ENCODE measurements at regions not wholly inside any gene's neighbourhood (a gene's known extent, or its start where the extent isn't known, plus 50 kb on each side); places are given as distances from the start of the nearest gene placed in this dataset.
"Not testable (repeated sequence)": the region's sequence is repeated elsewhere in the genome, so short reads cannot be mapped to it uniquely, and the experiment has no call there.

DNA sequence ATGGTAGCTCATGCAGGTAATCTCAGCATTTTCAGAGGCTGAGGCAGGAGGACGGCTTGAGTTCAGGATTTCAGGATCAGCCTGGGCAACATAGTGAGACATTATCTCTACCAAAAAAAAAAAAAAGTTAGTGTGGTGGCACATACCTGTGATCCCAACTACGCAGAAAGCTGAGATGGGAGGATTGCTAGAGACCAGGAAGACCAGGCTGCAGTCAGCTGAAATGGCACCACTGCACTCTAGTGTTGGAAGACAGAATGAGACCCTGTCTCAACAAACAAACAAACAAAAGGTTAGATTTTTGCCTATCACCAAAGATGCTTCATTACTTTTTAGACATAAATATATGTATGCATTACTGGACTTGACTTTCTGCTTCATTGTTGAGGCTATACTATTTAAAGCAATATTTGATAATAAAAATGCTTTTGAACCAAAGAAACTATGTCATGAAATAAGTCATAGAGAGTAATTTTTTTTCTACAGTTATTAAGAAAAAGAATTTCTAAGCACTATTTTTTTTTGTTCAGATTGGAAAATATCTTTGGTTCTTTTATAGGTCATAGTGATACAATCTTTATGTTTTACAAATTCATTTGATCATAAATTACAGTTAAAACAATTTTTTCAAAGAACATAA lies 1180.1 kb upstream of the ATXN8OS start:
- DNase-seq: peak; percentile 5

DNA sequence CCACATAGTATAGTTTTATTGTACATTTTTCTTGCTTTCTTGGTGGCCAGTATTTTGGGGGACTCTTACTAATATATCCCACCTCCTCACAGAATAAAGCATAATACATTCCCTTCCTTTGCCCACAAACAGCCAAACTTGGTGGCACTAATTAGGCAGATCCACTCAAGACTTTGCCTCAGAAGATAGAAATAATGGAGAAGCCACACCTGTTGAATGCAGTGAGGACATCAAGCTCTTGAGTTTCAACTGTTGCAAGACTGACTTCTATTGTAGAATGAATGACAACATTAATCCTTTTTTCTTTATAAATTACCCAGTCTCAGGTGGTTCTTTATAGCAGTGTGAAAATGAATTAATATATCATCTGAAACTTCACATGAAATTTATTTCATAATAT lies 1183.6 kb upstream of the ATXN8OS start:
- DNase-seq: no peak

DNA sequence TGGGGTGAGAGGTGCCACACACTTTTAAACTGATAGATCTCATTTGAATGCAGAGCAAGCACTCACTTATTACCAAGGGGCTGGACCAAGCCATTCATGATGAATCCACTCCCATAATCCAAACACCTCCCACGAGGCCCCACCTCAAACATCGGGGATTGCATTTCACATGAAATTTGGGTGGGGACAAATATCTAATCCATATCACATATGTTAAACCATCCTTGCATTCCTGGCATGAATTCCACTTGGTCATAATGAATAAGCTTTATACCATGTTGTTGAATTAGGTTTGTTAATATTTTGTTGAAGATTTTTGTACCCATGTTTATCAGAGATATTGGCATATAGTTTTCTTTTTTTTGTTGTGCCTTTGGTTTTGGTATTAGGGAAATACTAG lies 1198.7 kb upstream of the ATXN8OS start:
- DNase-seq: no peak

DNA sequence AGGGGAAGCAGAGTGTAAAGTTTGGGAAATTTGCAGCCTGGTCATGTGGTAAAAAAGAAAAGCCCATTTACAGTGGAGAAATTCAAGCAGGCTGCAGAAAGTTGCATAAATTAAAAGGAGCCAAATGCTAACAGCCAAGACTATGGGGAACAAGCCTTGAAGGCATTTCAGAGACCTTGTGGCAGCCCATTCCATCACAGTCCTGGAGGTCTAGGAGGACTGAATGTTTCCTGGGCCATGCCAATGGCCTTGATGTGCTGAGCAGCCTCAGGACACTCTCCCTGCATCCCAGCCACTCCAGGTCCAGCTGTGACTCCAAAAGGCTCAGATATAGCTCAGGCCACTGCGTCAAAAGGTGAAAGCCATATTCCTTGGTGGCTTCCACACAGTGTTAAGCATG lies 1202.4 kb upstream of the ATXN8OS start:
- no peak for DNase-seq

DNA sequence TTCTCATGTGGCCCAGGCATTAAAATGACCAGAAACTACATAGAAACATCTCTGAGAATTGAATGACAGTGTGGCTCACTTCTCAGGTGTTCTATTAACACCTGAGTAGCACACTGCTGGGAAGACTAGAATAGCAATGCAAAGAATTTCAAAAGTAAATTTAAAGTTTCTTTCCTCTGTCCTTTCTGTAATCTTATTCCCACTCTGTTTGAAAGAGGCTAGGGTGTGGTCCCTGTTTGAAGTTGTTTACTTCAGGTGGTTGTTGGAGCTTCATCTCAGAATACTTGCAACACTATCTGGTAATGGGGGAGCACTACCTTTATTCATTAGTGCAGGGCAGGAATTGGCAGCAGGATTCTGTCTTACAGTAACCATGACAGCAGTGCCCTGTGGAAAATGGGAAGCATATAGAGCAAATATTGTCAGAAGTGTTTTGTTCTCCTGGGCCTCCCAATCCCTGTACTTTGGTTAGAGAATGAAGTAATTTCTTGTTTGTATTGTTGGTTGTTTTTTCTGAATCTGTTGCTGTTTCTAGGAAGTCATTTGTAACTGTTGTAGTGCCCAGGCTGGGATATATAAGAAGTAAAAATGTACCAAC lies 1210.2 kb upstream of the ATXN8OS start:
- no peak for DNase-seq

DNA sequence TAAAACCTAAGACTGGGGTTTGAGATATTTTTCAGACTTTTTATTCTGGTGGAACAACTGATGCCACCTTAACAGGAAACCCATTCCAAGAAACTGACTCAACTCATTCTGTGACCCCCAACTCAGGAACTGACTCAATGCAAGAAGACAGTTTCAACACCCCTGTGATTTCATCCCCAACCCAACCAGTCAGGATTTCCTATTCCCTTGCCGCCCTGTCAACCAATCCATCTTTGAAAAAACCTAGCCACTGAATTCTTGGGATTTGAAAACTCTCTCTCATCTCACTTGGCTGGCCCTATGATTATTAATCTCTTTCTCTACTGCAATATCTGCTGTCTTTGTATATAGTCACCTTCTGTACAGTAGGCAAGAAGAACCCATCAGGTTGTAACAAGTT lies 1211.9 kb upstream of the ATXN8OS start:
- DNase-seq: peak; percentile 15

DNA sequence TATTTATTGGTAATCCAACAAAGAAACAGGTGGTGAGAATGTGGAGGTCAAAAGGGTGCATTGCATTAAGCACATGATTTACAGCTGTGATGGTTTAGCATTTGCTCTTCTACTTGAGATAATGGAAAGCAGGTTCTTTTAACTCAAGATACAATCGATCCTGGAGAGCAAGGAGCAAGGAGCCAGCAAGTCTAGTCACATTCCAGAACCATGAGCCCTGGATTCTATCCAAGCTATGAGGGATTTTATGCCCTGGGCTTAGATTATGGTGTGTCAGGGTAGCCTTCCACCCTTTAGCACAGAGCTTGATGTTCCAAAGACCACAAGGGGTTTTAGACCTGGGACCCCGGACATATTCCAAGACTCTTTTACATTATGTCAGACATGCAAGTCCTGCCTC lies 1213.9 kb upstream of the ATXN8OS start:
- not testable (repeated sequence) for DNase-seq

DNA sequence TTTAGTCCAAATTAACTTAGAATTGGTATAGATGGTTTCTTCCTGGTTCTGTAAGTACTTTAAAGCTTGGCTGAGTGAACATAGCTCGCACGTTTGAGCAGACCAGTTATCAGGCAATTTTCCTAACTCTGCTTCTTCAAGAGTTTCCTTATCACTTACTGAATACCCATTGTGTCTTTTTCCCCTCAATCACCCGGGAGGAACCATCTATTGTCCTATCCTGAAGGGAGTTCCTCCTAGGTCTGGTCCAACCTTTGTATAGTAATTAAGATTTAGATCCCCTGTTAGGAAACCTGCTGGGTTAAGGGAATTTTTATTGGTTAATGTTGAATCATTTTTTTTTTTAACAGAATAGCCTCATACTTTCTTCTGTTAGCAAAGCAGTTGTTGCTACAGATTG lies 1215.0 kb upstream of the ATXN8OS start:
- not testable (repeated sequence) for DNase-seq

DNA sequence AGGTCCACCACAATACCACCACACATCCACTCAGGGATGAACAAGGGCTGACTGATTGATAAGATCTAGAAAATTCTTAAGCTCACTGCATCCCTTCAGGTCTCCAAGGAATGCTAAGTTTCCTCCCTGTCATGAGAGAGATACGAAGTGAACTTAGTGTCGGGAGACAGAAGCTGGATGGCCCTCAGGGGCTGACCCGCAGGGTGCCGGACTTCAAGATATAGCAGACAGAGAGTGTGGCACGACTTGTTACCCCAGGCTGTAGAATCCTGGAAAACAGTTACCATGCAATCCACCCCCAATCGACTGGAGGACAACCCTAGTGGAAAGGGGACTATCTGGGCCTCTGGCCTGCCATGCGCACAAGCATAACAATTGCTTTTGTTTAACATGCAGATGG lies 1217.5 kb upstream of the ATXN8OS start:
- DNase-seq: not testable (repeated sequence)

DNA sequence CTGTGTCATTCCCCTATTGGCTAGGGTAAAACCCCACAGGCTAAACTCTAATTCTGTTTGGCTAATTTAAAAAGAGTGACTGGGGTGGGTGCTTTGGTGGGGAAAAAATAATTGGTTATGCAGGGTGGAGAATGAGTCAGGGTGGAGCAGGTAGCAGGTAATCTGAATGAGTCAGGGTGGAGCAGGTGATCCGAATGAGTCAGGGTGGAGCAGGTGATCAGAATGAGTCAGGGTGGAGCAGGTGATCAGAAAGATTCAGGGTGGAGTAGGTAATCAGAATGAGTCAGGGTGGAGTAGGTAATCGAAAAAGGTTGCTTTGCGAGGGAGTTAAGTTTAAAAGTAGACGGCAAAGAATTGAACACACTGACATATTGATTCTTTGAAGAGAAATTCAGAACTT lies 1218.8 kb upstream of the ATXN8OS start:
- DNase-seq: no peak

DNA sequence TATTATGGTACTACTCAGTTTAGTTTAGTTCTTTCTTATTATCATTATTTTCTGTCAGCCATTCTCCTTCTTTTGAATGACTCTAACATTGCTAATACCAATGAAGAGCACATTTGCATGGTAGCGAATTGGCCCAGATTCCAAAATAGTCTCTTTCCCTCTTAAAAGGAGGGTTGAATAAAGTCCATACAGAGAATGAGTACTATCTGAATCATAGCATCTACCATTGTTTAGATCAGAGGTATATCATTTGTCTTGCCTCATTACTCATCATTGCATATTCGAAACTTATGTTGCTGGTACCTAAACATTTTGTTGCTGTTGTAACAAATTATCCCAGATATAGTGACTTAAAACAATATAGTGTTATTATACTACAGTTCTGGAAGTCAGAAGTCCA lies 1235.3 kb upstream of the ATXN8OS start:
- DNase-seq: no peak

DNA sequence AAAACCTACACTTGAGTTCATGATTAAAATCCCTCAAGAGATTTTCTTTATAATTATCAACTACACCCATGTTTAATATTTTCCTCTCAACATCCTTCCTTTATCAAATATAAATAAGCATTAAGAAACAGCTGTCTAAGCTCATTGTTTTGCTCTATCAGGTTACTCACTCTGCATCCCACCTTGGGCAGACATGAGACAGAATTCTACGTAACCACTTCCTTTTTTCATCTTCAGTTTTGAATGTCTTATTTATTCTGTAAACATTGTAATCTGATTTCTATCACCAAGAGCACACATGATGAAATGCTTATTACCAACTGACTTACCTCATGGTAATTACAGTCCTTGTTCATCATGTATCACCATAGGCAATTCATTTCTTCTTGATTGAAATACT lies 1256.6 kb upstream of the ATXN8OS start:
- DNase-seq: no peak

DNA sequence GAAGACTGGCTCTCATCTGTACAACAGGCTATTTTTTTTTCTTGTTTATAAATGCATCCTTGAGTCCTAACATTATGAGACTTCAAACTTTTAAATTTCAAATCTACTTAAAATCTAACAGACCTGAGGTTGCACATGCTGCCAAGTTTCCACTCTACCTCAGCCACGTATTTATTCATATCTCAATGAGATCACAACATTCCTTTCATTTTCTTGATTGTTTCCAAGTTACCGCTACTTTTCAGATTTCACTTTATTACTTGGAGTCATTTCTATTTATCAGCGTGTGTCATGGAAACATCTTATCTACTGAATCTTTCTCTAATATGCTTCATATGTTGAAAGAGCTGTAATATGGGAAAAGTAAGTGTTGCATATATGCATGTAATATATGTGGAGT lies 1257.5 kb upstream of the ATXN8OS start:
- DNase-seq: peak; percentile 34

DNA sequence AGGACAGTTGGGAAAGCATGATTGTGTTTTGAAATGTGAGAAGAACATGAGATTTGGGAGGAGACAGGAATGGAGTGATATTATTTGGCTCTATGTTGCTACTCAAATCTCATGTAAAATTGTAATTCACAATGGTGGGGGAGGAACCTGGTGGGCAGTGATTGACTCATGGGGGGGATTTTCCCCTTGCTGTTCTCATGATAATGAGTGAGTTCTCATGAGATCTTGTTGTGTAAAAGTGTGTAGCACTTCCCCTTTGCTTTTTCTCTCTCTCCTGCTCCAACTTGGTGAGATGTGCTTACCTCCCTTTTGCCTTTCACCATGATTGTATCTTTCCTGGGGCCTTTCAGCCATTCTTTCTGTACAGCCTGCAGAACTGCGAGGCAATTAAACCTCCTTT lies 1261.0 kb upstream of the ATXN8OS start:
- no peak for DNase-seq

DNA sequence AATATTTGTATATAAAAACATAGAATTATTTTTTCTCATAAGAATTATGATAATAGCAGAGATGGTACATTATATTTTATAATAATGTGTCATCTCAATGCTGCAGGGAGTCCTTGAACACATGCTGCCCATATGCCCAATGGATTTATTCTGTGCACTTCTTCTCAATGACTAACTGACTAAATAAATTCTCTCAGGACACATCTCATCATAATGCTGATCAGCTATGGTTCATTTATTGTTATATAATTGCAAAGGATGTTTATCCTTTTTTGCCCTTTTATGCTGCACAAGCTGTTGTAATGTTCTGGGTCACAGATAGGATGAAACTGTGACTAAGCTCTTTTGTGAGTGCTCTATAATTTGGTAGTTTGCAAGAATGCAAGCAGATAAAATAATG lies 1273.3 kb upstream of the ATXN8OS start:
- no peak for DNase-seq

DNA sequence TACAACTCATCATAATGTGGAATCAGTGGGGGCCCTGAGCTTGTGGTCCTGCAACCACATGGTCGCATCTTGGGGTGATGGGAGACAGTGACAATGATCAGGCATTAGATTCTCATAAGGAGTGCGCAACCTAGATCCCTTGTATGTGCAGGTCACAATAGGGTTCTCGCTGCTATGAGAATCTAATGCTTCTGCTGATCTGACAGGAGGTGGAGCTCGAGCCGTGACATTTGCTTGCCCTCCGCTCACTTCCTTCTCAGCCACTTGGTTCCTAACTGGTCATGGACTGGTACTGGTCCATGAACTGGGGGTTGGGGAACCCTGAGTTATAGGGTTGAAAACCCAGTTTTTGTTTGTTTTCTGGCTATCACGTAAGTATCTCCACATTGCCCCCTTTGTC lies 1290.9 kb upstream of the ATXN8OS start:
- no peak for DNase-seq

DNA sequence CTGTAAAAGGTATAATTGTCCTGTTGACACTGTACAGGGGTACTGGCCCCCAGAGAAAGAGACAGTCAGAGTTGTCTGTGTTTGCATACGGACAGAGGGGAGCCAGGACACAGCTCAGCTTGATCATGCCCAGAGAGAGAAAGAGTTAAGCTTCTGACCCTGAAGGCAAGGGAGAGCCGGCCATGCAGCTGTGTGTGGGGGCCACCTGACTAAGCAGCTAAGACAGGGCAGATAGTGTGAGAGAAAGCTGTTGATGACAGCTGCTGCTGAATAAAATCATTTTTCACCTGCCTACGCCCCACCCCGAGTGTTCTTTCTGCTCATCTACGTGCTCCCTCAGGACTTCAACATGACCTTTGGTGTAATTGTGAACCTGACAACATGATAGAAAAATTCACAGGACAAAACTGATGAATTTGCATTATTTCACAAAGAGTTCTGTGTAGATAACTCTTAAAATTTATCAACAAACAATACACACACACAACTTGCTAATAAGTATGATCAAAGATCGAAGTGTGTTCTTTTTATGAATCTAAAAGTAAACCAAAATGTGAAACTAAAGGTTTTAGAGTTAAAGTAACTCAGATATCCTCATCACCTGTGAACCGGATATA lies 1294.3 kb upstream of the ATXN8OS start:
- DNase-seq: no peak

DNA sequence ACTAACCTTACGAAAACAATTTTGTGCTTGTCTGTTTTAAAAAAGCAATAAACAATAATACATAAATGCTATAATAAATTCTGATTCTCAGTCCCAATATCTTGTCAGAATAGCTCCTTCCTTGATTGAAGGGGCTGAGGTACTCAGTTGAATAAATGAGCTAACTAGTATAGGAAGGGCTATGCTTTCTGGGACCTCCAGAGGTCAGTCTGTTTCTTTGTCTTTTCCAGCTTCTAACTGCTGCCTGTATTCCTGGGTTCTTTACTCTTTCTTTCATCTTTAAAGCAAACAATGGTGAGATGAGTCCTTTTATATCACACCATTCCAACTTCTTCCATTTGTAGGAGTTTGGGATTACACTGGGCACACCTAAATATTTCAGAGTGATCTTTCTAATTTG lies 1297.0 kb upstream of the ATXN8OS start:
- no peak for DNase-seq

DNA sequence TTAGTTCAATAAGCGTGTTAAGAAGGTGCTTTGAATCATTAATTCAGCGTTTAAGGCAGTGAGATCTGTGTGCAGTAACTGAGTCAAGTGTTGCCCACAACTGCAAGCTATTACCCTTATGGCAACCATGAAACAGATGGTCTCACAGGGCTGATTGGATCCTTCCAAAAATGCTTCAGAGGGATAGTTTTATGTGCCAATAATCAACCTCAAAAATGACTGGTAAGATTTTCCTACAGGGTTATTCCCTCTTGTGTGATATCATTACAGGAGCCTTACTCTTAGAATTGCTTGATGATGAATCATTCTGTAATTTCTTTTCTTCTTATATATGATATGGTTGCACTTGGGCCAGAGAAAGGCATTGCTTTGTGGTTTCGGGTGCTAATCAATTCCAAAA lies 1299.2 kb upstream of the ATXN8OS start:
- DNase-seq: peak; percentile 34

DNA sequence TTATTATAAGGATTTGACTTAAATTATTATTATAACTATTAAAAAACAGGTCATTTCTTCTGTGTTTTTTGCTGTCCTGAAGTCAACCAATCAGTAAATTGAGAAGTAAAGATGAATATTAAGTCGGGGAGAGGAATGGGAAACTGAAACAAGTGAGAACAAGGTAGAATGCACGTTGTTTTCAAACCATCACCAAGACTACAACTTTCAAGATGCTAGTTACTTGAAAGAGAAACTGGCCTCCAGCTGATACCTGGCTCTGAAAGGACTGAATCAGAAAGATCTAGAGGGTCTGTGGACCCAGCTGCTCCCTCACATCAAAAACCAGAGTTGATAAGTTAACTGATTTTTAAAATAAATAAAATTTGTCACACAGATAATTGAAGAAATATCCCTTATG lies 1301.5 kb upstream of the ATXN8OS start:
- no peak for DNase-seq

DNA sequence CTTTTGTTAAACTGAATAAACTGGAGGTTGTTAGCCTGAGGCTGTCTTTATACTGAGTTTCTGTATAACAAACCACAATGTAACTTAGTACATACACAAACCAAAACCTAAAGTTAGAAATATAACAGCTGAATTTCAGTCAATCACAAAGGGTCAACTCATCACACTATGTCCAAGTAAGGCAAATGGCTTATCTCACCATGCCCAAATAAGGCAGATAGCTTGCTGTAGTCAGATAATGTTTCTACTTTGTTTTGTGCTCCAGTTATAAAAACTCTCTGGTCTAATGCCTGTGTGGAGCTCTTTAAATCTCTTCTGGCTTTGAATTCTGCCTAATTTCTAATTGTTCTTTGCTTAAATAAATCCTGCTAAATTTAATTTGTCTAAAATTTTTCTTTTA lies 1323.4 kb upstream of the ATXN8OS start:
- no peak for DNase-seq

DNA sequence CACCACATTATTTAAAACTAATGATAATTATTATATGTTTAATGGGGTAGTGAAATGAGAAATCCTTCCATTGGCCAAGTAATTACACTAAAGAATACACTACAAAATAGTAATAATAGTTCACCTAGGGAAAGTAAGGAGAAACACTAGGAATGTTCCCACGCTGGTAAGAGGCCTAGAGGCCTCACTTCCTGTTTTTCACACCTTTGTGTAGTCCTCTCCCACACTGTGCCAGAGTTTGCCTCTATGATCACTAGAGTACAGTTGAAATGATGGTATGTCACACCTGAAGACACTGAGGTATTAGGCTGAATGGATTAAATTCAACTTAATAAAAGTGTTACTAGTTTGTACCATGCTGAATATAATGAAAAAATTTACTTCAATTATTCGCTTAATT lies 1348.0 kb upstream of the ATXN8OS start:
- no peak for DNase-seq

DNA sequence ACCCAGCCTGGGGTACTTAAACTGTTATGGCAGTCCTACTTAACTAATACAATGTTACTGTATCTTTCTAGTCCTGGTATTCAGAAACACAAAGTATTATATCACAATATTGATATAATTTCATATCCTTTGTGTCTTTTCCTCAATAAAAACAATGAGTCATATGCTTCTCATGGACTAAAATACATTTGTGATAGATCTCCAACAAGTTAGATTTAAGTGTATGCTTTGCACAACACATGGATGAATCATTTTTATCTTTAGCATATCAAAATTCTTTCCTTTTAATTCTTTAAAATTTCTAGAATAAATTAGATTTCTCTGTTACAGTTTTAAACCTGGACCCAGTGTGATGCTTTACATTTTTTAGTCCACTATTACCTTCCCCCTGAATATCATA lies 1357.8 kb upstream of the ATXN8OS start:
- peak; percentile 1 for DNase-seq

DNA sequence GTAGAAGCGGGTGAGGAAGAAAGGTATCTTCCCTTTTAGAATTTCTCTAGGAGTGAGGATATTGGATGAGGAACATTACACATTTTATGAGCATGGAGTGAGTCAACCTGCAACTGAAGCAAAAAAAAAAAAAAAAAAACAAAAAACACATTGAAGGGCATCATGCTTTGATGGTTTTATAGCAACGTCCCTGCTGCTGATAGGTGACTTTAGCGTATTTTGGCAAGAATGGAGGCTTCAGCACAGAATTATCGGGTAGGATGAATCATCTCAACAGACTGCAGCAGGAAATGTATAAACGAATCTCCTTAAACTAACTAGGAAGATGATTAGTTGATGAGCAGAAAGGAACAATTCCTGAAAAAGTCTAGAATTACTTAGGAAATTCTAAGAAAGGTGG lies 1359.6 kb upstream of the ATXN8OS start:
- DNase-seq: peak; percentile 2

DNA sequence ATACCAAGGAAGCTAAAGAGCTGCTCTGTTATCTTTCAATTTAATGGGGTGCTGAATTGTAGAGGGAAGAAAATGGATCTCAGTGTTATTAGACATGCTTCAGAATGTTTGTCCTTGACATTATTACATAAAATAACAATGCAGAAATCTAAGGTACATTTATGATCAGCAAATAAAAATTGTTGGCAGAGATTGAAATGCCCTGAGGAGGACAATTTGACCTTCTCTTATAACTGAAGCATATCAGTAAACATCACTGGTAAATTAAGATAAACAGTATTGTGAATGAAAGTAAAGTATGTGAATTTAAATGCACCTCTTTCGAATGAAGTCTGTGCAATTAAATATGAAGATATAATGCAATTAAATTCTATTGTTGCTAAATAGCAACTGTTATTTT lies 1362.1 kb upstream of the ATXN8OS start:
- DNase-seq: no peak

Measured in fibroblast of skin of right biceps (primary cell).